Prostate gland (tissue), 2 donors: ENCODE measurements at regions not wholly inside any gene's neighbourhood (a gene's known extent, or its start where the extent isn't known, plus 50 kb on each side); places are given as distances from the start of the nearest gene placed in this dataset.

Experiments
- POLR2A ChIP-seq: fragments of 450-650 bp; IDR thresholded peaks from one replicate; pipeline ENCODE4 v1.6.1; 2016; ENCODE audit warnings: antibody characterized with exemption, mild to moderate bottlenecking
- POLR2AphosphoS5 ChIP-seq: sonication (generic); formaldehyde crosslinking; IDR thresholded peaks from one replicate; pipeline ENCODE4 v1.6.1; 2017; ENCODE audit warnings: antibody characterized with exemption
- TF ChIP-seq, protein P1 (sequence below), 4 experiments: fragments of 200-600 bp in 2 of 4; fragments of 450-650 bp in 2 of 4; sonication (generic) in 2 of 4; IDR thresholded peaks; 1 replicate in 3 of 4; 2 replicates in 1 of 4; pipeline ENCODE4 v1.5.1; 2016 to 2019; ENCODE audit warnings: antibody characterized with exemption in 4 of 4, mild to moderate bottlenecking in 2 of 4, moderate library complexity in 2 of 4

DNA sequence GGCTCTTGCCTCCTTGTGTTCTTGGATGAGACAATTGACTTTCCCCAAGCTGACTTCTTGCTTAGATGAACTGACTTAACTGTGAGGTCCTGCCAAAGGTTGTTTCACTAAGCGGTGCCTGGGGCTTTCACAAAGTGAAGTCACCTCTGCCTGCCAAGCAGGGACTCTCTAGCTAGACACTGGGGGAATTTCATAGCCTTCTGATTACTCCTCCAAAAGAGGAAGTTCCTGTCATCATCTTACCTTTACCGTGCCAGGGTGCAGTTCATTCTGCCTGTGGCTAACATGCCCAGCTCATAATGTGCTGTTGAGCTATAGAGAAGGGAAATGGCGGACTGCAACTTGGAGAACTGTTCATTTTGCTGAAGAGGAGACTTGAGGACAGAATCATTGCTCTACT, 472.0 kb upstream of the WWC1 start:
- TF ChIP-seq, protein P1, sequence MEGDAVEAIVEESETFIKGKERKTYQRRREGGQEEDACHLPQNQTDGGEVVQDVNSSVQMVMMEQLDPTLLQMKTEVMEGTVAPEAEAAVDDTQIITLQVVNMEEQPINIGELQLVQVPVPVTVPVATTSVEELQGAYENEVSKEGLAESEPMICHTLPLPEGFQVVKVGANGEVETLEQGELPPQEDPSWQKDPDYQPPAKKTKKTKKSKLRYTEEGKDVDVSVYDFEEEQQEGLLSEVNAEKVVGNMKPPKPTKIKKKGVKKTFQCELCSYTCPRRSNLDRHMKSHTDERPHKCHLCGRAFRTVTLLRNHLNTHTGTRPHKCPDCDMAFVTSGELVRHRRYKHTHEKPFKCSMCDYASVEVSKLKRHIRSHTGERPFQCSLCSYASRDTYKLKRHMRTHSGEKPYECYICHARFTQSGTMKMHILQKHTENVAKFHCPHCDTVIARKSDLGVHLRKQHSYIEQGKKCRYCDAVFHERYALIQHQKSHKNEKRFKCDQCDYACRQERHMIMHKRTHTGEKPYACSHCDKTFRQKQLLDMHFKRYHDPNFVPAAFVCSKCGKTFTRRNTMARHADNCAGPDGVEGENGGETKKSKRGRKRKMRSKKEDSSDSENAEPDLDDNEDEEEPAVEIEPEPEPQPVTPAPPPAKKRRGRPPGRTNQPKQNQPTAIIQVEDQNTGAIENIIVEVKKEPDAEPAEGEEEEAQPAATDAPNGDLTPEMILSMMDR (IDR thresholded peaks at IDR 0.05) = no peak
- TF ChIP-seq POLR2AphosphoS5 (no peak), POLR2A (no peak)
